GM18861 (cell line): ENCODE measurements at regions not wholly inside any gene's neighbourhood (a gene's known extent, or its start where the extent isn't known, plus 50 kb on each side); places are given as distances from the start of the nearest gene placed in this dataset.

Experiments used
- ATAC-seq: cut with Tn5 transposase; IDR thresholded peaks from one replicate; pipeline ENCODE4 v1.9.1; 2021; ENCODE audit not compliant: unreplicated experiment

- no peak for ATAC-seq
These were observed 74.7 kb upstream of the CLDN14 start for GRCh38 chr21:36554411-36555157.

DNA sequence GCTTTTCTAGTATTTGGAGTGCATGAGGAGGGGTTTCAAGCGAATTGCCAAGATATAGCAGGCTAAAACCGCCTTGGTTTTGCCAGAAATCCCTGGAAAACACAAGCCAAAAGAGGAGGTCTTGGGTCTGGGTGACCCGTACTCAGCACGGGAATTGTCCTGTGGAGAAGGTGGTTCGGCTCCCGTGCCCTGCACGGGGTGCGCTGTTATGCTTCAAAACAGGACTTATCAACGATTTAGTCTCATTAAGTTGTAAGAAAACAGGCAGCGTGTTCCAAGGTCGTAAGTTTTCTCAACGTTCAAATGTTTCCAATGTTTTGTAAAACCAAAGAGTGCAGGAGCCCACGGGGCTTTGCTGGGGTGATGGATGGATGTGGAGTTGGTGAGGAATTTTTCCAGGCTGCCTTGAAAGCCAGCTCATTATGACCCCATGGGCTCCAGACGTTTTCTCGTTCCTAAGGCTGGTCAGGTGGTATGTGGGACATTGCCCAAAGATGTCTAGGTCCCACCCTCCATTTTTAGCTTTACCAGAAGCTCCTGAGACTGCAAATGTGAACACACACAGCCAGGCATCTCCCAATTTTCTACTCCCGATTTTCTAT, 75.4 kb upstream of the CLDN14 start:
- no peak for ATAC-seq

DNA sequence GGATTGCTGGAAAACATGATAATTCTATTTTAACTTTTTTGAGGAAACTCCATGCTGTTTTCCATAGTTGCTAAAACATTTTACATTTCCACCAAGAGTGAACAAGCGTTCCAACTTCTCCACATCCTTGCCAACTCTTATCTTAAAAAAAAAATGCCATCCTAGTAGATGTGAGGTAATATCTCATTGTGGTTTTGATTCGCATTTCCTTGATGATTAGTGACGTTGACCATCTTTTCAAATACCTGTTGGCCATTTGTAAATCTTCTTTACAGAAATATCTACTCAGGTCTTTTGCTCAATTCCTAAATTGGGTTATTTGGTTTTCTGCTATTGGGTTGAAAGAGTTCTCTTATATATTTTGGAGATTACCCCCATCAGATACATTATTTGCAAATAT, 77.4 kb upstream of the CLDN14 start:
- no peak for ATAC-seq

- ATAC-seq = no peak
These were observed 81.1 kb upstream of the CLDN14 start for GRCh38 chr21:36560933-36561575.

- no peak for ATAC-seq
These were observed 83.5 kb upstream of the CLDN14 start for GRCh38 chr21:36563341-36563926.

- no peak for ATAC-seq
These were observed 84.7 kb upstream of the CLDN14 start for GRCh38 chr21:36564647-36565046.

- no peak for ATAC-seq
These were observed 85.6 kb upstream of the CLDN14 start for GRCh38 chr21:36565540-36565939.

- no peak for ATAC-seq
These were observed 86.7 kb upstream of the CLDN14 start for GRCh38 chr21:36566644-36567043.

DNA sequence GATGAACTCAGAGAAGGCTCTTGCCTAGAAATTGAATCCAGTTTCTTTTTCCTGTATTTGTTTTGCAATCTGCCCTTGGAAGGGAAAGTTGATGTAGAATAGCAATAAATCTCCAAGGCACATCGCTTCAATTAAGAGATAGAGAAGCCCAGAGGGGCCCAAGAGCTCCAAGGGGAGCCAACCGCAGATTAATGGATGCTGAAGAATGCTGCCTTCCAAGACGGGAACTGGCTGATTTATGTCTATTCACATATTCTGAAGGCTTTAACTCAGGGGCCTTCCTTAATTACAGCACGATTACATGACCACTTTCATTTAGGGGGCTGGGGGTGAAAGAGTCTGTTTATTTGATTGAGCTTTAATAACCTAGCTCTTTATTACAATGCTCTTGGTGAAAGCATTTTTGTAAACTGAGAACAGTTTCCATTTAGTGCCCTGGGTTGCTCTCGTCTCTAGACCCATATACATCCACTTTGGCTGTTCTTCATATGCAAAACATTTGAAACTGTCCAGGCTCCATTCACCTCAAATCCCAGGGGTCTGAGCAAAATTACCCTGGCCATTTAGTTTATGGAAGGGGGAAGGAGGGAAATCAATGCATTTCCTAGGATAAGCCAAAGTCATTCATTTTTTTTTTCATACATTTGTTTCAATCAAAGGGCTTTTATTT, 87.4 kb upstream of the CLDN14 start:
- ATAC-seq = no peak

DNA sequence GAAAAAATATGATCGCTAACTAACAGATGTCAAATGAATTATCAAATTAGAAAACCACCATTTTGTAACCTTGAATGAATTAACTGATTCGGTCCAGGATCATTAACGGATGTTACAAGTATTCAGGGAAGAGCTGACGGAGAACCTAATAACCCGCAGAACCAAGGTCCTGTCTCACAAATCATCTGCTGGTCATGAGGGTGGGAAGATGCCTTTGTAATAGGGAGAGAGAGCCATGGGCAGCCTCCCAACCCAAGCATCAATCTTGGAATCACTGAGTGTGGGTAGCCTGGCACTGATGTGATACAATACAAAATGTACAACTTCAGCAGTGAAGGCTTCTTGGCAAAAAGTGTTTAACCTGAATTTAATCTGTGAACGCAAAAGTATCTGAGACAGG, 89.6 kb upstream of the CLDN14 start:
- ATAC-seq = no peak

DNA sequence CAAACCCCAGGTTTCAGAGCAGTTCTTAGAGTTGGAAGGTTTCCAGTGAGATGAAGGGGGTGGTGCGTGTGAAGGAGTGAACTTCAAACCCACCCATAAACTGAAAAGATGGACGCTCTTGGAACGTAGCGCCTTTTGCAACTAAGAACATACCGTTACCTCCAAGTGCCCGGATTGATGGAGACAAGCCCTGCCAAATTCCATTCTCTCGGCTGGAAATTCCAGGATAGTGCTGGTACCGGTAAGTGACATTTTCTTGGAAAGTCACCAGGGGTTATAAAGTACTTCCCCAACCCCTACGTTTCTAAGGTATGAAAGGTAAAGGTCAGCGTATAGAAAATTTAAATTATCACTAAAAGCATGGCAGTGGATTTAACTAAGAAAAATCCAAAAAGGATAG, 91.6 kb upstream of the CLDN14 start:
- no peak for ATAC-seq

GRCh38 chr21:36572039-36572438, 92.1 kb upstream of the CLDN14 start:
- no peak for ATAC-seq

DNA sequence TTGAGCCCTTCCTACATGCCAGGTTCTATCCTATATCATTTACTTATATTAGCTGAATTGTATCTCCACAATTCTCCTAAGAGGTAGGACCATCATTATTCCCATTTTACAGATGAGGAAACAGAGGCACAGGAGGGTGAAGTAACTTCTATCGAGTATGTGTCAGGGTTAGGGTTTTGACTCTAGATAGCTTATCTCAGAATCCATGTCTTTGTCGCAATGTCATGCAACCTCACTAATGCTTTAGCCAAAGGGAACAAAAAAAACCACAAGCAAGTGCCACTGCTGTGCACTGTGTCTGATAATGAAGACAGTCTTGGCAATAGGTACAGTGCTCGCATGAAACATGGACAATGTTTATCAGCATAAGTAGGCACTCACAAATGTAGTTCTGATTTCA, 95.4 kb upstream of the CLDN14 start:
- no peak for ATAC-seq

DNA sequence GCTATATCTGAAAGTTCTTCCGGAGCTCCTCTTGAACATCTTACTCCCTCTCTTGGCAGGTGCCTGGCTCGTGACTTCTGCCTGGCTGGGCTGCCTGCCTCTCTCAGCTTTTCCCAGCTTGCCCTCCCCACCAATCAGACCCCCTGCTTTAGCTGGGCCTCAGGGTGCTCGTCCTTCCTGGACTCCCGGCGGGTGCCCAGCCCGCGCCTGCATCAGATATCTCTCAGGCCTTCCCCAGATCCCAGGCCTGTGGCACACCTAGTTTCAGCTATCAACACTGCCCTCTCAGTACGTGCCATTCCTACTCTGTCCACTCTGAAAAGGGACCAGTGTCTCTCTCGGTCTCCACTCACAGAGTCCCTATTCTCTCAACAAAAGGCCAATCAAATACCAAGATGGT, 96.5 kb upstream of the CLDN14 start:
- no peak for ATAC-seq

DNA sequence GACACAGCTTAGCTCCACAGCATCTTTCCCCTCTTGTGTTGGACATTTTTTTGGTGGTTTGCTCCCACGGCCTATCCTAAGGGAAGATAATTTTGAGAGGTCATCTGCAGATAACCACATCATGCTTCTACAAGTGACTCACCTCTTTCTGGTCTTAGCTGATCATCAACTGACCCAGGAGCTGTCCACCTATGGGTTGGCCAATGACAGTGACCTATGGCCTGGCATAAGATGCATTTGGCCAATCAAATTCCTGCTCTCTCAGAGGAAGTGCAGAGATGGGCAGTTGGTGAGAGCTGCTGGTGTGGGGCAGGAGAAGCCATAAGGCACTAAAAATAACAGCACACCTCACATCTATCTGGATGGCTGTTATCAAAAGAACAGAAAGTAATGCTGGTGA, 100.0 kb upstream of the CLDN14 start:
- no peak for ATAC-seq

DNA sequence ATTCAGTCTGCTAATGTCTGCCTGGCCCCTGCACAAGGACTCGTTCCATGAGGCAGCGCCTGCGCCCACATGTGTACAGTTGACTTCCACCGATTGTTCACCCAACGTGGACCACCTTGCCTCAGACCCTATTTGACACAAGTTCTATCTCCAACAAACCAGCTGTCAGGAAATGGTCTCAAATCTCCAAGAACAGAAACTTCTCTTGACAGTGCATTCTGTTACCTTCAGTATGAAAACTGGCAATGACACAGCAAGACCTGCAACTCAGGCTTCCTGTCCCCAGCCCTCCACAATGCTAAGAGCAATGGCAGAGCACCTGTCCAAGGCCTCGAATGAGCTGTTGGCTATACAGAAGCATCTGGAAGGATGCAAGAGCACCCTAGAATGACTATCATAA, 102.3 kb upstream of the CLDN14 start:
- ATAC-seq = no peak

GRCh38 chr21:36583591-36583990, 103.7 kb upstream of the CLDN14 start:
- no peak for ATAC-seq

- no peak for ATAC-seq
These were observed 105.3 kb upstream of the CLDN14 start for GRCh38 chr21:36584980-36585940.

- ATAC-seq = no peak
These were observed 107.5 kb upstream of the CLDN14 start for GRCh38 chr21:36587388-36587787.

- ATAC-seq = no peak
These were observed 109.5 kb upstream of the SIM2 start for GRCh38 chr21:36589352-36589971.
